Parathyroid adenoma (tissue), 2 donors: ENCODE measurements at regions not wholly inside any gene's neighbourhood (a gene's known extent, or its start where the extent isn't known, plus 50 kb on each side); places are given as distances from the start of the nearest gene placed in this dataset.

Source experiments
- H2AFZ ChIP-seq: fragments of 300-600 bp; sonication (generic); one replicate; pipeline ENCODE4 v1.7.0; 2017; ENCODE audit warnings: antibody characterized with exemption, mild to moderate bottlenecking
- H3K27ac ChIP-seq: fragments of 300-600 bp; sonication (generic); one replicate; pipeline ENCODE4 v1.7.0; 2017
- H3K27me3 ChIP-seq: fragments of 300-600 bp; sonication (generic); one replicate; pipeline ENCODE4 v1.7.0; 2017; ENCODE audit warnings: low read length; ENCODE audit not compliant: control insufficient read depth, insufficient read depth
- H3K36me3 ChIP-seq: fragments of 300-600 bp; sonication (generic); one replicate; pipeline ENCODE4 v1.7.0; 2017; ENCODE audit warnings: low read length; ENCODE audit not compliant: control insufficient read depth, insufficient read depth
- H3K4me1 ChIP-seq: fragments of 300-600 bp; sonication (generic); one replicate; pipeline ENCODE4 v1.7.0; 2017; ENCODE audit warnings: control low read depth
- H3K4me2 ChIP-seq: fragments of 300-600 bp; sonication (generic); one replicate; pipeline ENCODE4 v1.7.0; 2017; ENCODE audit warnings: low read length
- H3K4me3 ChIP-seq: fragments of 300-600 bp; sonication (generic); one replicate; pipeline ENCODE4 v1.7.0; 2017; ENCODE audit warnings: low read depth, low read length
- H3K79me2 ChIP-seq: fragments of 300-600 bp; sonication (generic); one replicate; pipeline ENCODE4 v1.7.0; 2017; ENCODE audit warnings: control low read depth
- H3K9ac ChIP-seq: fragments of 300-600 bp; sonication (generic); one replicate; pipeline ENCODE4 v1.7.0; 2017; ENCODE audit warnings: mild to moderate bottlenecking
- H3K9me3 ChIP-seq: fragments of 300-600 bp; sonication (generic); one replicate; pipeline ENCODE4 v1.7.0; 2017; ENCODE audit warnings: low read length; ENCODE audit not compliant: control insufficient read depth
- TF ChIP-seq, protein P1 (sequence below): fragments of 300-600 bp; sonication (generic); IDR thresholded peaks from one replicate; pipeline ENCODE4 v1.7.0; 2017; ENCODE audit warnings: antibody characterized with exemption, mild to moderate bottlenecking
- donor health status: primary hyperparathyroidism.

DNA sequence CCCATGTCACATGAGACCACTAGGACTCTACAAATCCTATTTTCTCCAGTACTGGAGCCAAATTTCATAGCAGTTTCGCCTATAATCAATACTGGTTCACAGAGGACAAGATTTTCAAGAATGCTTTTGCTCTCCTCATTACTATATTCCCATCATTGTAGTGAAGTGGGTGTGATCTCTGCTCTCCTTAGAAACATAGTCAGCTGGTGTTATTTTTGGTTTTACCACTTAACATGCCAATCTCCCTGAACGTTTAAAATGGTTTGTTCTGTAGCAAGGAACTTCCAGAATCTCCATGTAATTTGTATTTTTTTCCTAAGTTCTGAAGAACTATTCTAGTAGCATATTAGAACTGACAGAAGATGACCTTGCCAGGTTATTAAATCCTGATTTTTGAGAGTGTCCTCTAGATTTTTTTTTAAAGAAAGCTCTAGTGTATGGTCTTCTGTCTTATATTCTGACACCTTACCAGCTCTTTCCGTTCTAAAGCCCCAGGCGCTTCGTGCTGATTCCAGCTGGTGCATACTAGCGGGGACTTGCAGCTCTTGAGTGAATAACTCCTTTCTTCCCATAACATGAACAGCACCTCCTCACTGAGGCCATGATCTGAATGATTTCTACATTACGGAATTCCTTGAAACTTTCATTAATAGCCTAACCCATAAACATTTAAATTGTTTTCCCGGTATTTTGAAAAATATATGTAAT, 1372.9 kb downstream of the TECRL start:
- Histone ChIP-seq H3K36me3 (no peaks in the 10 kb centered on the region), H3K9ac (no peak overlapping the region), H3K79me2 (no peaks in the 10 kb centered on the region), H2AFZ (no peak overlapping the region), H3K4me2 (no peak overlapping the region), H3K27me3 (no peaks in the 10 kb centered on the region), H3K9me3 (no peaks in the 10 kb centered on the region), H3K4me1 (no peaks in the 10 kb centered on the region), H3K4me3 (no peak overlapping the region), H3K27ac (no peak overlapping the region)
- TF ChIP-seq, protein P1, sequence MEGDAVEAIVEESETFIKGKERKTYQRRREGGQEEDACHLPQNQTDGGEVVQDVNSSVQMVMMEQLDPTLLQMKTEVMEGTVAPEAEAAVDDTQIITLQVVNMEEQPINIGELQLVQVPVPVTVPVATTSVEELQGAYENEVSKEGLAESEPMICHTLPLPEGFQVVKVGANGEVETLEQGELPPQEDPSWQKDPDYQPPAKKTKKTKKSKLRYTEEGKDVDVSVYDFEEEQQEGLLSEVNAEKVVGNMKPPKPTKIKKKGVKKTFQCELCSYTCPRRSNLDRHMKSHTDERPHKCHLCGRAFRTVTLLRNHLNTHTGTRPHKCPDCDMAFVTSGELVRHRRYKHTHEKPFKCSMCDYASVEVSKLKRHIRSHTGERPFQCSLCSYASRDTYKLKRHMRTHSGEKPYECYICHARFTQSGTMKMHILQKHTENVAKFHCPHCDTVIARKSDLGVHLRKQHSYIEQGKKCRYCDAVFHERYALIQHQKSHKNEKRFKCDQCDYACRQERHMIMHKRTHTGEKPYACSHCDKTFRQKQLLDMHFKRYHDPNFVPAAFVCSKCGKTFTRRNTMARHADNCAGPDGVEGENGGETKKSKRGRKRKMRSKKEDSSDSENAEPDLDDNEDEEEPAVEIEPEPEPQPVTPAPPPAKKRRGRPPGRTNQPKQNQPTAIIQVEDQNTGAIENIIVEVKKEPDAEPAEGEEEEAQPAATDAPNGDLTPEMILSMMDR: no peak

DNA sequence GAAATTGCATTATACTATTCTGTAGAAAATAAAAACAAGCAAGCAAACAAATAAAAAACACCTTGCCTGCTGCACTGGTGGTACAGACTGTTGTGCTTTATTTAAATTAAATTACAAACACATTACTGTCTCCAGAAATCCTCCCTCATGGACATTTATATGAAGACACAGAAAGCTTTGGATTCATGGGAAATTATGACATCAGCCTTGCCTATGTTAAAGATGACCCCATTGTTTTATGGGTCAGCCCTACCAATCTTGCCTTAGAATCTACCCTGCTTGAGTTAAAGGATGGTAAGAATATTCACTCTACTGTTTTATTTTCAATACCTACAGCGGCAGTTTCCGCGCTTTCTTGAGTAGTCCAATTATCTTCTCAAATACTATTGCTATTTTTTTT, 1379.9 kb downstream of the TECRL start:
- Histone ChIP-seq H3K27ac (no peak overlapping the region), H3K9ac (no peak overlapping the region), H2AFZ (no peak overlapping the region), H3K36me3 (no peaks in the 10 kb centered on the region), H3K79me2 (no peaks in the 10 kb centered on the region), H3K9me3 (no peaks in the 10 kb centered on the region), H3K4me2 (no peak overlapping the region), H3K27me3 (no peaks in the 10 kb centered on the region), H3K4me3 (no peak overlapping the region), H3K4me1 (no peaks in the 10 kb centered on the region)
- TF ChIP-seq, protein P1: no peak

DNA sequence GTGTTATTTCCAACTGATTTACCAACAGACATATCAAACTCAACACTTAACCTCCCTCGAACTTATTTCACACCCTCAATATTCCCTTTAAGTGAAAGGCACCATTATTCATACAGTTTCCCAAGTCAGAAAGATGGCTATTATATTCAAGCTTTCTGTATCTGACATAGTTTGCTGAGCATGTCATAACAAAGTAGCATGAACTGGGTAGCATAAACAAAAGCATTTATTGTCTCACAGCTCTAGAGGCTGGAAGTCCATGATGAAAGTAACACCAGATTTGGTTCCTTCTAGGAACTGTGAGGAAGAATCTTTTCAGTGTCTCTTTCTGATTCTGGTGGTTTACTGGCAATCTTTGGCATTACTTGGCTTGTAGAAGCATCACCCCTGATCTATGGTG, 1388.6 kb downstream of the TECRL start:
- no peaks in the 10 kb centered on the region for H3K27me3 ChIP-seq
- no peak overlapping the region for H2AFZ ChIP-seq
- H3K36me3 ChIP-seq: no peaks in the 10 kb centered on the region
- H3K9me3 ChIP-seq: no peaks in the 10 kb centered on the region
- no peak overlapping the region for H3K27ac ChIP-seq
- H3K79me2 ChIP-seq: no peaks in the 10 kb centered on the region
- H3K9ac ChIP-seq: no peak overlapping the region
- no peak overlapping the region for H3K4me3 ChIP-seq
- no peak overlapping the region for H3K4me2 ChIP-seq
- no peaks in the 10 kb centered on the region for H3K4me1 ChIP-seq
- TF ChIP-seq, protein P1: no peak

DNA sequence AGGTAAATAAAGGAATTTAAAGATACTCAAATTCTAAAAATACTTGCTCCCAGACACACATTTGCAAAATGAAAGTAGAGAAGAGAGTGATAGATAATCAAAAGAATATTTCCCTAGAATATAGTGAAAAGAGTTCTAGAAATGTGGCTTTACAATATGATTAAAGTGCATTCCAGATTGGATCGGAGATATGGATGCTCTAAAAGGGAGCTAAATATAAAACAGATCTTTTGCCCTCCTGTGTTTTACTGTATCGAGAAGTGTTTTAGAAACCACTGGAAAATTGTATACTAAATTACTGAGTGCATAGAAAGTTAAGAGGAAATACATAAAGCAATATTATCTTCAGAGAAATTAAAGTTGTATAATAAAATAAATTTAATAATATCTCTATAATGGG, 1392.0 kb downstream of the TECRL start:
- Histone ChIP-seq H3K79me2 (no peaks in the 10 kb centered on the region), H3K9me3 (no peaks in the 10 kb centered on the region), H3K4me2 (no peak overlapping the region), H3K27ac (no peak overlapping the region), H3K4me3 (no peak overlapping the region), H3K4me1 (no peaks in the 10 kb centered on the region), H3K36me3 (no peaks in the 10 kb centered on the region), H3K27me3 (no peaks in the 10 kb centered on the region), H2AFZ (no peak overlapping the region), H3K9ac (no peak overlapping the region)
- TF ChIP-seq, protein P1: no peak

DNA sequence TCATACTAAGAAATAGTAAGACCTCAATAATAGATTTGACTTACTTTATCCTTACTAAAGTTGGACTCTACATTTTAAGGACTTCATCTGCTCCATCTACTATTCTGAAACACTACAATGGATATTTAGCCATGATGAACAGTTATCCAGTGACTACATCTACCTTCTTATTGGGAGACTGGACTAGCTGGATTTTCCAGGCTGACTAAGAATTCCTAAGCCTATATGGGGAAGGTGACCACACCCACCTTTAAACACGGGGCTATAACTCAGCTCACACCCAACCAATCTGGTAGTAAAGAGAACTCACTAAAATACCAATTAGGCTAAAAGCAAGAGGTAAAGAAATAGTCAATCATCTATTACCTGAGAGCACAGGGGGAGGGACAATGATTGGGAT, 1438.4 kb downstream of the TECRL start:
- Histone ChIP-seq H3K9ac (no peak overlapping the region), H3K9me3 (no peaks in the 10 kb centered on the region), H3K4me2 (no peak overlapping the region), H3K36me3 (no peaks in the 10 kb centered on the region), H3K27me3 (no peaks in the 10 kb centered on the region), H3K4me1 (no peaks in the 10 kb centered on the region), H3K4me3 (no peak overlapping the region), H3K27ac (no peak overlapping the region), H2AFZ (no peak overlapping the region), H3K79me2 (no peaks in the 10 kb centered on the region)
- TF ChIP-seq, protein P1: no peak
